ENCODE measurements at regions not wholly inside any gene's neighbourhood (a gene's known extent, or its start where the extent isn't known, plus 50 kb on each side); places are given as distances from the start of the nearest gene placed in this dataset.

DNA sequence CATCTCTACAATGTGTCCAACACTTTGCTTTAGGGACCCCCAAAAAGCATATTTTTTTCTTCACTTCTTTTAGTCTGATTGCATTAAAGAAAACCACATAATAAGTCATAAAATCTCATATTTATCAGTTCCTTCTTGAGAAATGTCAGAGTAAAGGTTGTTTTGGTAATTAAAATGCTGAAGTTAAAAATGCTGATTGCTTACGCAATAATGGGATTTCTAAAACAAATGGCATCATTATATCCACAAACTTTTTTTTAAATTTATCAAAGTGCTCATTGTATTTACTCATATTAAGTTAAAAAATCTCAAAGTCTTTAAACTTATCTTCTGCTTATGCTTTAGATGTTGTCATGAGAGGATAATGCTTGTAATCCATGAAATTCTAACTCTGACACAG lies 737.2 kb upstream of the ARGLU1 start:
- no peak for TF ChIP-seq NR1H2 (CRISPR knock-in tag; IDR thresholded peaks at IDR 0.05)
- TF ChIP-seq, protein P1, sequence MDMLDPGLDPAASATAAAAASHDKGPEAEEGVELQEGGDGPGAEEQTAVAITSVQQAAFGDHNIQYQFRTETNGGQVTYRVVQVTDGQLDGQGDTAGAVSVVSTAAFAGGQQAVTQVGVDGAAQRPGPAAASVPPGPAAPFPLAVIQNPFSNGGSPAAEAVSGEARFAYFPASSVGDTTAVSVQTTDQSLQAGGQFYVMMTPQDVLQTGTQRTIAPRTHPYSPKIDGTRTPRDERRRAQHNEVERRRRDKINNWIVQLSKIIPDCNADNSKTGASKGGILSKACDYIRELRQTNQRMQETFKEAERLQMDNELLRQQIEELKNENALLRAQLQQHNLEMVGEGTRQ (CRISPR knock-in tag; IDR thresholded peaks at IDR 0.05) = no peak
- TF ChIP-seq, protein P2, sequence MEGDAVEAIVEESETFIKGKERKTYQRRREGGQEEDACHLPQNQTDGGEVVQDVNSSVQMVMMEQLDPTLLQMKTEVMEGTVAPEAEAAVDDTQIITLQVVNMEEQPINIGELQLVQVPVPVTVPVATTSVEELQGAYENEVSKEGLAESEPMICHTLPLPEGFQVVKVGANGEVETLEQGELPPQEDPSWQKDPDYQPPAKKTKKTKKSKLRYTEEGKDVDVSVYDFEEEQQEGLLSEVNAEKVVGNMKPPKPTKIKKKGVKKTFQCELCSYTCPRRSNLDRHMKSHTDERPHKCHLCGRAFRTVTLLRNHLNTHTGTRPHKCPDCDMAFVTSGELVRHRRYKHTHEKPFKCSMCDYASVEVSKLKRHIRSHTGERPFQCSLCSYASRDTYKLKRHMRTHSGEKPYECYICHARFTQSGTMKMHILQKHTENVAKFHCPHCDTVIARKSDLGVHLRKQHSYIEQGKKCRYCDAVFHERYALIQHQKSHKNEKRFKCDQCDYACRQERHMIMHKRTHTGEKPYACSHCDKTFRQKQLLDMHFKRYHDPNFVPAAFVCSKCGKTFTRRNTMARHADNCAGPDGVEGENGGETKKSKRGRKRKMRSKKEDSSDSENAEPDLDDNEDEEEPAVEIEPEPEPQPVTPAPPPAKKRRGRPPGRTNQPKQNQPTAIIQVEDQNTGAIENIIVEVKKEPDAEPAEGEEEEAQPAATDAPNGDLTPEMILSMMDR (IDR thresholded peaks at IDR 0.05) = no peak
